Panc1 (cell line): ENCODE measurements at regions not wholly inside any gene's neighbourhood (a gene's known extent, or its start where the extent isn't known, plus 50 kb on each side); places are given as distances from the start of the nearest gene placed in this dataset.

Experiments
- ATAC-seq: fragments of 200-7000 bp; cut with Tn5 transposase; 2 replicates; pipeline ENCODE4 v1.9.1; 2020; ENCODE audit warnings: mild to moderate bottlenecking, moderate library complexity
- BruUV-seq: library from RNA; stranded (reverse); fragments of 400-500 nt; replicated peaks from 2 replicates; lab custom pipeline; 2021; lab: Mats Ljungman, UMichigan
- CTCF ChIA-PET: fragments of 300-600 bp; sonication (Branson Sonifier 250); formaldehyde crosslinking; loops from one replicate; lab custom pipeline; 2022; ENCODE audit warnings: antibody characterized with exemption; lab: Charles Lee
- POLR2A ChIA-PET: fragments of 300-600 bp; sonication (Branson Sonifier 250); formaldehyde crosslinking; loops from one replicate; lab custom pipeline; 2022; ENCODE audit warnings: antibody characterized with exemption; lab: Charles Lee
- DNase-seq: peaks from one replicate; pipeline ENCODE4 v3.0.0-alpha.2; 2010; ENCODE audit warnings: low read depth, low spot score
- H3K27ac ChIP-seq: 2 replicates; pipeline ENCODE4 v1.5.1; 2011; ENCODE audit warnings: mild to moderate bottlenecking, low read length, inconsistent platforms
- H3K27me3 ChIP-seq: fragments of 200-500 bp; sonication (Bioruptor generic); 2 replicates; pipeline ENCODE4 v1.6.0; 2014; ENCODE audit warnings: low read length, inconsistent platforms; ENCODE audit not compliant: control insufficient read depth, insufficient read depth
- H3K36me3 ChIP-seq: fragments of 200-500 bp; sonication (Bioruptor generic); 2 replicates; pipeline ENCODE4 v1.5.1; 2014; ENCODE audit warnings: inconsistent platforms, mild to moderate bottlenecking, low read length, moderate library complexity; ENCODE audit not compliant: control insufficient read depth, insufficient read depth
- H3K4me1 ChIP-seq: 2 replicates; pipeline ENCODE4 v1.5.1; 2011; ENCODE audit warnings: inconsistent platforms, mild to moderate bottlenecking, low read length, moderate library complexity; ENCODE audit not compliant: control insufficient read depth, insufficient read depth
- H3K4me3 ChIP-seq, 2 experiments: 2 replicates each; pipeline ENCODE4 v1.5.1; 2011 to 2012; ENCODE audit warnings: low read depth in 2 of 2, low read length in 2 of 2, mild to moderate bottlenecking in 2 of 2, inconsistent platforms in 1 of 2, moderate library complexity in 1 of 2
- H3K9me3 ChIP-seq: fragments of 200-500 bp; sonication (Bioruptor generic); 2 replicates; pipeline ENCODE4 v1.5.1; 2014; ENCODE audit warnings: low read depth, mild to moderate bottlenecking, inconsistent platforms, low read length, moderate library complexity; ENCODE audit not compliant: control insufficient read depth, insufficient read depth
- CTCF ChIP-seq: fragments of 450-650 bp; IDR thresholded peaks from 2 replicates; pipeline ENCODE4 v1.5.1; 2017; ENCODE audit warnings: mild to moderate bottlenecking
- POLR2AphosphoS5 ChIP-seq: IDR thresholded peaks from 2 replicates; pipeline ENCODE4 v1.6.1; 2012; ENCODE audit warnings: mild to moderate bottlenecking, low read depth, low read length, moderate library complexity
- SIN3A ChIP-seq: IDR thresholded peaks from 2 replicates; pipeline ENCODE4 v1.6.1; 2012; ENCODE audit warnings: low read depth, mild to moderate bottlenecking, low read length, moderate library complexity, borderline replicate concordance; ENCODE audit not compliant: insufficient read depth
- TCF7L2 ChIP-seq: IDR thresholded peaks from 2 replicates; pipeline ENCODE4 v1.6.1; 2011; ENCODE audit warnings: mild to moderate bottlenecking, low read depth, low read length, inconsistent platforms
- in situ Hi-C: cut with HindIII; loops from 2 replicates; pipeline ENCODE4 v1.10.0; 2016; ENCODE audit warnings: low sequenced_read_pairs, low pct_unique_long_range_greater_than_20kb
- intact Hi-C: fragments of 100-400 bp; cut with micrococcal nuclease; formaldehyde crosslinking; loops from one replicate; pipeline ENCODE4 v1.10.0; 2022; ENCODE audit not compliant: unreplicated experiment
- TF ChIP-seq, protein P1 (sequence below), 2 experiments: IDR thresholded peaks; 2 replicates each; pipeline ENCODE4 v1.6.1; 2011 to 2012; ENCODE audit warnings: low read depth in 2 of 2, control low read depth in 1 of 2, low read length in 1 of 2, mild to moderate bottlenecking in 1 of 2, moderate library complexity in 1 of 2; ENCODE audit not compliant: insufficient read depth in 1 of 2

GRCh38 chr13:107993239-107993949 lies 221.9 kb downstream of the LIG4 start:
- intact Hi-C loops, result no loop called here
- ATAC-seq (no peak), DNase-seq (no peak)
- BruUV-seq, result no TSS peak
- Histone ChIP-seq H3K9me3 (no peaks in the 10 kb centered on the region), H3K27ac (no peak overlapping the region), H3K4me1 (no peaks in the 10 kb centered on the region), H3K4me3 (no peak overlapping the region), H3K36me3 (no peaks in the 10 kb centered on the region), H3K27me3 (no peaks in the 10 kb centered on the region)
- ChIA-PET POLR2A (no interaction called here), CTCF (no interaction called here)
- in situ Hi-C loops, result no loop called here
- no peak for TF ChIP-seq CTCF
- TF ChIP-seq TCF7L2, result no peak
- TF ChIP-seq POLR2AphosphoS5, result no peak
- TF ChIP-seq, protein P1, sequence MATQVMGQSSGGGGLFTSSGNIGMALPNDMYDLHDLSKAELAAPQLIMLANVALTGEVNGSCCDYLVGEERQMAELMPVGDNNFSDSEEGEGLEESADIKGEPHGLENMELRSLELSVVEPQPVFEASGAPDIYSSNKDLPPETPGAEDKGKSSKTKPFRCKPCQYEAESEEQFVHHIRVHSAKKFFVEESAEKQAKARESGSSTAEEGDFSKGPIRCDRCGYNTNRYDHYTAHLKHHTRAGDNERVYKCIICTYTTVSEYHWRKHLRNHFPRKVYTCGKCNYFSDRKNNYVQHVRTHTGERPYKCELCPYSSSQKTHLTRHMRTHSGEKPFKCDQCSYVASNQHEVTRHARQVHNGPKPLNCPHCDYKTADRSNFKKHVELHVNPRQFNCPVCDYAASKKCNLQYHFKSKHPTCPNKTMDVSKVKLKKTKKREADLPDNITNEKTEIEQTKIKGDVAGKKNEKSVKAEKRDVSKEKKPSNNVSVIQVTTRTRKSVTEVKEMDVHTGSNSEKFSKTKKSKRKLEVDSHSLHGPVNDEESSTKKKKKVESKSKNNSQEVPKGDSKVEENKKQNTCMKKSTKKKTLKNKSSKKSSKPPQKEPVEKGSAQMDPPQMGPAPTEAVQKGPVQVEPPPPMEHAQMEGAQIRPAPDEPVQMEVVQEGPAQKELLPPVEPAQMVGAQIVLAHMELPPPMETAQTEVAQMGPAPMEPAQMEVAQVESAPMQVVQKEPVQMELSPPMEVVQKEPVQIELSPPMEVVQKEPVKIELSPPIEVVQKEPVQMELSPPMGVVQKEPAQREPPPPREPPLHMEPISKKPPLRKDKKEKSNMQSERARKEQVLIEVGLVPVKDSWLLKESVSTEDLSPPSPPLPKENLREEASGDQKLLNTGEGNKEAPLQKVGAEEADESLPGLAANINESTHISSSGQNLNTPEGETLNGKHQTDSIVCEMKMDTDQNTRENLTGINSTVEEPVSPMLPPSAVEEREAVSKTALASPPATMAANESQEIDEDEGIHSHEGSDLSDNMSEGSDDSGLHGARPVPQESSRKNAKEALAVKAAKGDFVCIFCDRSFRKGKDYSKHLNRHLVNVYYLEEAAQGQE (IDR thresholded peaks at IDR 0.05; ENCODE audit: insufficient read depth in 1 of 2, low read depth in 2 of 2, low read length in 1 of 2), result no peak
- TF ChIP-seq SIN3A, result no peak

DNA sequence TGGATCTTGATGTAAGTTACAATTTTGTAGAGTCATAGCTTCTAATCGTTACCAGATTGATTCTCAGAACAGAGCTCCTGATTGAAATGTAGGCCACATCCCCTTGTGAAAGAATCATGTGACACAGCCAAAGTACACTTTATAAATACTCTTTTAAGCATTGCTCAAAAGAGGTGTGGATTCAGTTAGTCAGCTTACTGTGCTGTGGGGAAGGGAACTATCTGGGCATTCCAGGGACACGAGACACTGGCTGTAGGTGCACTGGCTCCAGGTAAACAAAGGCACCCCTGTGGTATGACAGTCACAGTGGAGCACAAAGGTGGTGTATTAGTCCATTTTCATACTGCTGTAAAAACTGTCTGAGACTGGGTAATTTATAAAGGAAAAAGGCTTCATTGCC lies 222.8 kb downstream of the LIG4 start:
- CTCF ChIA-PET, result no interaction called here
- in situ Hi-C loops, result no loop called here

More for the DNA sequence above, 222.8 kb downstream of the LIG4 start:
- no TSS peak for BruUV-seq
- ATAC-seq, result no peak
- H3K4me3 ChIP-seq, result no peak overlapping the region
- intact Hi-C loops, result no loop called here
- no peak overlapping the region for H3K27ac ChIP-seq
- DNase-seq, result no peak
- H3K9me3 ChIP-seq, result no peaks in the 10 kb centered on the region
- no peaks in the 10 kb centered on the region for H3K36me3 ChIP-seq
- TF ChIP-seq TCF7L2, result no peak
- TF ChIP-seq, protein P1 (IDR thresholded peaks at IDR 0.05; ENCODE audit: insufficient read depth in 1 of 2, low read depth in 2 of 2, low read length in 1 of 2), result no peak
- TF ChIP-seq CTCF, result no peak
- no peak for TF ChIP-seq POLR2AphosphoS5
- no peak for TF ChIP-seq SIN3A
- POLR2A ChIA-PET, result no interaction called here
- H3K4me1 ChIP-seq, result no peaks in the 10 kb centered on the region
- no peaks in the 10 kb centered on the region for H3K27me3 ChIP-seq
